ENCODE measurements at regions not wholly inside any gene's neighbourhood (a gene's known extent, or its start where the extent isn't known, plus 50 kb on each side); places are given as distances from the start of the nearest gene placed in this dataset.

GRCh38 chrX:4876268-4876667, 1162.8 kb upstream of the PRKX start:
- TF ChIP-seq BHLHE40 (IDR thresholded peaks at IDR 0.05; ENCODE audit: low read depth, low read length) (no peak), CTCF (conservative IDR thresholded peaks at IDR 0.05; ENCODE audit: low read depth, low read length) (no peak)

All from IMR-90 (cell line).